ENCODE measurements at regions not wholly inside any gene's neighbourhood (a gene's known extent, or its start where the extent isn't known, plus 50 kb on each side); places are given as distances from the start of the nearest gene placed in this dataset.

DNA sequence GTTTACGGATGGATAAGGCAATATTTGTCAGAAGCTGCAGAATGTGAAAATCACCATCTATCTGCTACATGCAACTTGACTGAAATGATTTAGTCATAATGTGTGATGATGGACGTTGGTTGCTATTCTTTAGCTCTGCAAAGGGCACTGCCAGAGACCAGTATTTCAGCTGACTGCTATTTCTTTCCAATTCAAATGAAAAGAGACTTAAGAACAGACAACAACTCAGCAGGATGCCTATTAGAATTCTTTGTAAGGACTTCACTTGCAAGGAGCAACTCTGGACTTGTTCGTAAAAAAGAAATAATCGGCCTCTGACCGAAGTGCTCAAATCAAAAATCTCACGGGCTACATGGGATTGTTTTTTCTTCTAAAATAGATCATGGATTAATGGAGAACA lies 262.7 kb downstream of the DHX15 start:
- H3K36me3 Mint-ChIP-seq (ENCODE audit: low read depth): no peaks in the 10 kb centered on the region
- no peaks in the 10 kb centered on the region for H3K4me1 Mint-ChIP-seq (ENCODE audit: low read depth)
- H3K27me3 Mint-ChIP-seq: no peaks in the 10 kb centered on the region
- DNase-seq: no peak
- no peaks in the 10 kb centered on the region for H3K9me3 Mint-ChIP-seq
- ATAC-seq: no peak
- H3K4me3 Mint-ChIP-seq: no peak overlapping the region
- TF ChIP-seq, protein P1, sequence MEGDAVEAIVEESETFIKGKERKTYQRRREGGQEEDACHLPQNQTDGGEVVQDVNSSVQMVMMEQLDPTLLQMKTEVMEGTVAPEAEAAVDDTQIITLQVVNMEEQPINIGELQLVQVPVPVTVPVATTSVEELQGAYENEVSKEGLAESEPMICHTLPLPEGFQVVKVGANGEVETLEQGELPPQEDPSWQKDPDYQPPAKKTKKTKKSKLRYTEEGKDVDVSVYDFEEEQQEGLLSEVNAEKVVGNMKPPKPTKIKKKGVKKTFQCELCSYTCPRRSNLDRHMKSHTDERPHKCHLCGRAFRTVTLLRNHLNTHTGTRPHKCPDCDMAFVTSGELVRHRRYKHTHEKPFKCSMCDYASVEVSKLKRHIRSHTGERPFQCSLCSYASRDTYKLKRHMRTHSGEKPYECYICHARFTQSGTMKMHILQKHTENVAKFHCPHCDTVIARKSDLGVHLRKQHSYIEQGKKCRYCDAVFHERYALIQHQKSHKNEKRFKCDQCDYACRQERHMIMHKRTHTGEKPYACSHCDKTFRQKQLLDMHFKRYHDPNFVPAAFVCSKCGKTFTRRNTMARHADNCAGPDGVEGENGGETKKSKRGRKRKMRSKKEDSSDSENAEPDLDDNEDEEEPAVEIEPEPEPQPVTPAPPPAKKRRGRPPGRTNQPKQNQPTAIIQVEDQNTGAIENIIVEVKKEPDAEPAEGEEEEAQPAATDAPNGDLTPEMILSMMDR (IDR thresholded peaks at IDR 0.05): no peak
- no peak overlapping the region for H3K27ac Mint-ChIP-seq
- ChIA-PET POLR2A (no interaction called here), CTCF (no interaction called here)
- intact Hi-C loops (cut with micrococcal nuclease): no loop called here

GRCh38 chr4:24321131-24321530 lies 263.2 kb downstream of the DHX15 start:
- no peak overlapping the region for H3K27ac Mint-ChIP-seq
- TF ChIP-seq, protein P1 (IDR thresholded peaks at IDR 0.05): no peak
- ChIA-PET POLR2A (no interaction called here), CTCF (no interaction called here)
- ATAC-seq: no peak
- H3K4me3 Mint-ChIP-seq: no peak overlapping the region
- H3K9me3 Mint-ChIP-seq: no peaks in the 10 kb centered on the region
- no peaks in the 10 kb centered on the region for H3K27me3 Mint-ChIP-seq
- DNase-seq: no peak
- no peaks in the 10 kb centered on the region for H3K4me1 Mint-ChIP-seq (ENCODE audit: low read depth)
- intact Hi-C loops (cut with micrococcal nuclease): no loop called here
- no peaks in the 10 kb centered on the region for H3K36me3 Mint-ChIP-seq (ENCODE audit: low read depth)

GRCh38 chr4:24319387-24319786 lies 265.0 kb downstream of the DHX15 start:
- Mint-ChIP-seq H3K9me3 (no peaks in the 10 kb centered on the region), H3K27ac (no peak overlapping the region), H3K27me3 (no peaks in the 10 kb centered on the region), H3K36me3 (ENCODE audit: low read depth) (no peaks in the 10 kb centered on the region), H3K4me1 (ENCODE audit: low read depth) (no peaks in the 10 kb centered on the region), H3K4me3 (no peak overlapping the region)
- DNase-seq: no peak
- CTCF ChIA-PET: no interaction called here
- intact Hi-C loops (cut with micrococcal nuclease): no loop called here
- POLR2A ChIA-PET: no interaction called here
- TF ChIP-seq, protein P1 (IDR thresholded peaks at IDR 0.05): no peak
- ATAC-seq: no peak

DNA sequence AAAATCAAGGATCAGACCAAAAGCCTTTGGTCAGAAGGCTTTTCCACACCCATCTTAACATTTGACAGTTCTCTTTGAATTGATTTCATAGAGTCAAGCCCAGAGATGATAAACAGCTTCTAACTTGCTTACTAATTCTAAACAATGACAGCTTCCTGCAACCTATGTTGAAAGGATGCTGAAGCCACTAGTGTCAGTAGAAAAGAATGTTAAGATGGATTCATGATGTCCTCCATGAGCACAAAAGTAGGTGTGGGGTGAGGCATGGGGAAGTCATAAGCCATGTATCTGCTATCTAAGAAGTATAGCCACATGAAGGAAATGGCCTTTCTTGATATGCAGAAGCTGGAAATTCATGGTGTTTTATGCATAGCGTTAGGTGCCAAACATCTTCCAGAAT lies 269.3 kb downstream of the DHX15 start:
- TF ChIP-seq, protein P1 (IDR thresholded peaks at IDR 0.05): no peak

DNA sequence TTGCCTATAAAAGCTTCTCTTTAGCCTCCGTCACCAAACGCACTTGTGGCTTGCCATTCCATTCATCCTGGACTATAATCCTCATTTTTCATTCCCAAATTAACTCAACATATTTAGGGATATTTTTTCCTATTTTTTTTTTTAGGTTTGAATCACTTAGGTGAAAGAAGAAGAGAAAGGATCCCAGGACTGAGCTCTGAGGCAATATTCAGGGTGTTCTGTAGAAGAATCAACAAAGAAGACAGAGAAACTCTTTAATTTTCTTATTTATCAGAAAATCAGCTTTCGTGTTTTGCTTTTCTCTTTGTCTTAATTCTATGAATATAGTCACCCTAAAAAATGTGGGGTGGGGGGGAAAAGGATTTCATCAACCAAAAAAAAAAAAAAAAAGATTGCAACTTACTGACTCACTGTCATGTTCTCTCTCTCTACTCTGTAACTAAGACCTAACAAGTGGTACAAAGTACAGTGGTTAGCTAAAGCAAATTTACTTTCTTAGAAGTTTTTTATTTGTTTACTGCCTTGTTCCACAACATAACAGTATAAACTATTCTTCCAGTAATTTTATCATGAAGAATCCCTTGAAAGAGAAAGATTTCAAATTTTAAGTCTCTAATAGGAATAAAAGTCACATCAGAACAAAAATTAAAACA lies 272.0 kb downstream of the DHX15 start:
- ChIA-PET POLR2A (no interaction called here), CTCF (no interaction called here)
- Mint-ChIP-seq H3K9me3 (no peaks in the 10 kb centered on the region), H3K4me3 (no peak overlapping the region), H3K4me1 (ENCODE audit: low read depth) (no peaks in the 10 kb centered on the region), H3K36me3 (ENCODE audit: low read depth) (no peaks in the 10 kb centered on the region), H3K27ac (no peak overlapping the region), H3K27me3 (no peaks in the 10 kb centered on the region)
- TF ChIP-seq, protein P1 (IDR thresholded peaks at IDR 0.05): no peak
- intact Hi-C loops (cut with micrococcal nuclease): no loop called here
- no peak for DNase-seq
- no peak for ATAC-seq

More for the DNA sequence above, 269.3 kb downstream of the DHX15 start:
- Mint-ChIP-seq H3K9me3 (no peaks in the 10 kb centered on the region), H3K36me3 (ENCODE audit: low read depth) (no peaks in the 10 kb centered on the region), H3K4me3 (no peak overlapping the region), H3K27me3 (no peaks in the 10 kb centered on the region), H3K4me1 (ENCODE audit: low read depth) (no peaks in the 10 kb centered on the region), H3K27ac (no peak overlapping the region)
- DNase-seq (no peak), ATAC-seq (no peak)
- CTCF ChIA-PET: no interaction called here
- intact Hi-C loops (cut with micrococcal nuclease): no loop called here
- POLR2A ChIA-PET: no interaction called here
